GM18502 (cell line): ENCODE measurements at regions not wholly inside any gene's neighbourhood (a gene's known extent, or its start where the extent isn't known, plus 50 kb on each side); places are given as distances from the start of the nearest gene placed in this dataset.

ENCODE experiments used
- ATAC-seq: cut with Tn5 transposase; IDR thresholded peaks from one replicate; pipeline ENCODE4 v1.9.1; 2021; ENCODE audit warnings: mild to moderate bottlenecking; ENCODE audit not compliant: unreplicated experiment, poor library complexity

DNA sequence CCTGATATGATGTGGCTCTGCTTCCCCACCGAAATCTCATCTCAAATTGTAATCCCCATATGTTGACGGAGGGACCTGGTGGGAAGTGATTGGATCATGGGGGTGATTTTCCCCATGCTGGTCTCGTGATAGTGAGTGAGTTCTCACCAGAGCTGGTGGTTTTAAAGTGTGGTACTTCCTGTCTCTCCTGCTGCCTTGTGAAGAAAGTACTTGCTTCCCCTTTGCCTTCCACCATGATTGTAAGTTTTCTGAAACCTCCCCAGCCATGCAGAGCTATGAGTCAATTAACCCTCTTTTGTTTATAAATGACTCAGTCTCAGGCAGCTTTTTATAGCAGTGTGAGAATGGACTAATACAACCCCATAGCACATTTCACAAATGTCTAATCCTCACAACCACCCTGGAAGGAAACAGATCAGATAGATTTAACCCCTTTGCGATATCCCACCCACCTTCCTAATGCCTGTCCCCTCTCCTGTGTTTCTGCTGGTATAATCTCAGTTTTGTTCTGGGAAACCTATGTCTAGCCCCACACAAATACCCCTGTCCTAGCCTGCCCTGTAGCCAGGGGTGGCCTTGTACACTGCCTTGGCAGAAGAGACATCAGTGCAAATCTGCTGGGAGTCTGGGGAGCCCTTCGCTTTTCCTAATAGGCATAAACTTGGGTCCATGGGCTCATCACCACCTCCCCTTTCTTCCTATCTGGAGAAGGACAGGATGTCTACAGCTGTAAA lies 157.0 kb upstream of the RAI14 start:
- ATAC-seq = peak; percentile 94

DNA sequence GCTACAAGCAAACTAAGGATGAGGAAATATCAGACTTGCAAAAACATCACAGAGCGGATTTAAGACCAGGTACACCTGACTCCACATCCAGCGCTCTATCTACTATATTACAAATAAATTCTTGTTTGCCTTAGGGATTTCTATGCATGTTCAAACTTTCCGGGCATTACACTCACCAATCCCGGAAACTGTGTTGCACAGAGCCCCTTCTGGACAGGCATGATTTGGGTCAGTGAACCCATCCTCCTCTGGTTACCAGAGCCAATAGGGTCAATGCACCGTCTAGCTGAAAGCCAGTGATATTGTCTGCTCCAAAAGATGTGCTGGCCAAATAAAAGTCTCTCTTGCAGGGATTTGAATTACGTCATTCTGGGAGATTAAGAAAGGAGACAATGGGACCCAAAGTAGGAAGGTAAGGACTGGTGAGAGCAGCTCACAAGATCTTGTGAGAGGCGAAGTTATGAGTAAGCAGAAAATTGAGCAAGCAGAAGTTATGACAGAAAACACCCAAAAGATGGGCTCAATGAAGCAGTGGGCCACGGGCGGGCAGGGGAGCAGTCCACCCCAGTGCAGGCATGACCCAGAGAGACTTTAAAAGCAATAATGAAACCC lies 155.8 kb upstream of the RAI14 start:
- ATAC-seq = no peak

DNA sequence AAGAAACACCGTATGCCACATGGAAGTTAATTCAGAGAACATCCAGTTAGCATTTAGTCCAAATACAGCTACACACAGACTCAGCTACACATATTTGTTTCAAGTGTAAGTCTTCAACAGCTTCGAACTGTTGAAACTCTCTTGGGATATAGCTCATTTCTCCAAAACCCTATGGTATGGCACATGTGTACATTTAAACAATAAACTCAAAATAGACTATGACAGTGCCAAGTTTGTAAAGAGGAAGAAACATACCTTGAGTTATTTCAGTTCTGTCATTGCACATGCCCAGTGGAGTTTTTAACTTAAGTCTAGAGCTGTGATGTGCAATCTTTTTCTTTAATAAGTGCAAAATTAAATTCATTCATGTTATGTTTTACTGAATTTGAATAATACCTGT lies 155.1 kb upstream of the RAI14 start:
- no peak for ATAC-seq

DNA sequence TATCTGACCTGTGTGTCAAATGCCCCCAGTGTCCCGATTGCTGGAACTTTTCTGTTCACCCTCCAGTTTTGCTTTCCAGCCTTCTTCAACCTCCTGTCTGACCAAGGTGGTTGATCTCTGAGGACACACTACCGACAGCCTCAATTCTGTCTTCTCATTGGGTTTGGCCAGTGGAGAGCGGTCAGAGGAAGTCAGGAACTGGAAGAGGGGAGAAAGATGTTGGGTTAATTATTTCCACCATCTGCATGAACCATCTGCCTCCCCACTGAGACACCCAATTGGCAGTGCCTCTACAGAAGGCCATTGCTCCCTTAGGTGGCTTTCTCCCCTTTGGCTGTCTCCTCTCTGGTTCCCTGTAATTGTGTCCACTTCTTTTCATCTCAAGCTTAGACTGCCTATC lies 154.3 kb upstream of the RAI14 start:
- no peak for ATAC-seq

DNA sequence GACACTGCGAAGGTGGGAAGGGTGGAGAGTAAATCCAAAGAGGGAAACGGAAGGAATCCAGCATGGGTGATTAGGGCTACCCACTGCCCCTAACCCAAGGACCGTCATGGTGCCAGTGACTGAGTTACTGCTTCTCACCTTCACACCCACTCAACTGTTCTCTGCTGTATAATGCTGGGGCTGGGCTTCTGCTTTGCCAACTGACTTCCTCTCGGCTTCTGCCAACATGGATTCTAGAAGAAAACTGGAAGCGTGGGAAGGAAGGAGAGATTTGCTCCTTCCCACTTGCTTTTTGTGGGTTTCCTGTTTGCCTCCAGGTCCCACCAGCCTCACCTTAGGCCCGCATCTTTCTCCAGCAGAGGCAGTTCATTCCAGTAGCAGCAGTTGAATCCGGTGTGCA lies 153.5 kb upstream of the RAI14 start:
- no peak for ATAC-seq

DNA sequence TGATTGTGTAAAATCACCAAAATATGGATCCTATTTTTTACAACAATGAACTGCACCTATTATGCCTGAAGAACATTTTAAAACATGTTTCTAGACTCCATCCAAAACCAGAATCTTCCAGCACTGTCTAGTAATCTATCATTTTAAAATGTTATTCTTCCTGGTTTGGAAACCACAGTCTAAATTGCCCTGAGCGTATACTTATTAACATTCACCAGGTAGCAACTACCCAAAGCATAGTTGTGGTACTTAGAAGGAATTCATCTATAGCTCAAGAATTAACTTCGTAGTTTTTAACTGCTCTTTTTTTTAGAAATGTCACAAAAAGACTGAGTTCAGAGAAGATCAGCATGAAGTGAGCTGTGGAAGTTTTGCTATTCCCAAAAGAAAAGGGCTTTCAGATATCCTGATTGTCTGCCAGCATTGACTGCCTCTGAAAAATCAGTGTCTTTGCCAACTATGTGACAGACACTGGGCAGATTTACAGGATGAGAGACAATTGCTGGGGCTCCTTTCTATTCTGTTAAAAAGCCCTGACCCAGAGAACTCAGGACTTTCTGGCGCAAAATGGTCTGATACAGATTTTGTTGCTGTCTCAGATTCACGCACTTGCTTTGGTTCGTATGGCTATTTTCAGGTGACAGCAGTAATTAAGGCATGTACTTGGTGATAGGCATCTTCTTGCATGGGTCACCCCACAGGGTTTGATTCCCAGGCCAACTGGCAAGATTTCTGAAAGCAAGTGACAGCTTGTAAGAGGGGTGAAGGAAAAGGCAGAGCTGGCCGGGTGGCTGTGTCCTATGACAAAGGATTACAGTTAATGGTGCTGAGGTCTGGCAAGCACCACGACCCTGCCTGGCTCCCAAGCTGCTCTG lies 152.5 kb upstream of the RAI14 start:
- ATAC-seq = no peak

DNA sequence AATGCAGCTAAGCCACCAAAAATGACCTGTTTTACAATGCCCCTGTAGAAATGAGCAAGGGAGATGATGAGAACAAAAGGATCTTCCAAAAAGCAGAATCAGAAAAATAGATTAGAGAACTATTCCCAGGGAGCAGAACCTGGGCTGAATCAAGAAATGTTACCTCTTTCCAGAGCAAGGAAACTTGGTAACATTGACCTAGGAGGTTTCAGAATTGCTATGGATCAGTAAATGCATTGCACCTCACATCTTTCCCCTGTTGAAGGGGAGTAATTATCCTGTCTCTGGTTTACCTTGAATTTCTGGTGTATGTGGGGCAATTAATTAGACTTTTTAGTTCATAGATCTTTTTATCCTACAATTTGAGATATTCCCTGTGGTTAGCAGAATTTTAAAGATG lies 151.2 kb upstream of the RAI14 start:
- no peak for ATAC-seq

DNA sequence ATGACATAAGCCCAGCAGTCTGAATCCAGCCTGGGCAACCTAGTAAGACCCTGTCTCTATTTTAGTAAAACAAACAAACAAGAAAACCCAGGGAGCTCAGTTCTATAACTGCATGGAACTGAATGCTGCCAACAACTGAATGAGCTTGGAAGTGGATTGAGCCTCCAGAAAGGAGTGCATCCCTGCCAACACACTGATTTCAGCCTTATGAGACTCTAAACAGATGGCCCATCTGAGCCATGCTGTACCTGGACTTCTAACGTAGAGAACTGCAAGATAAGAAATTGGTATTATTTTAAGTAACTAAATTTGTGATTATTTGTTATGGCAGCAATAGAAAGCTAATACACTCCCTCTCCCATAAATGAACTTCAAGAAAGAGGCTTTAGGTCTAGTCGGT lies 150.4 kb upstream of the RAI14 start:
- no peak for ATAC-seq

DNA sequence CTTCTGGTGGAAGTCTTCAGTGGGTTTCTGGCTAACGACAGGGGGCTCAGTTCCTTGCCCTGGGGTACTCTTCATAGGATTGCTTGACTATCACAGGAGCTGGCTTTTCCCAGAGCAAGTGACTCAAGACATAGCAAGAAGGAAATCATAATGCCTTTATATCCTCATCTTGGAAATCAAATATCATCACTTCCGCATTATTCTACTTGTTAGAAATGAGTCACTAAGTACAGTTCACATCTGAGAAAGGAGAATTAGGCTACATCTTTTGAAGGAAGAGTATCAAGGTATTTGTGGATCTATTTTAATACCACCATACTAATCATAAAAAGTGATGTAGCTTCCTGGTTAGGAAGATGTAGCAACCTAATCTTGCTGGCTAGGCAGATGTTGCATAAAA lies 148.2 kb upstream of the RAI14 start:
- ATAC-seq = no peak

DNA sequence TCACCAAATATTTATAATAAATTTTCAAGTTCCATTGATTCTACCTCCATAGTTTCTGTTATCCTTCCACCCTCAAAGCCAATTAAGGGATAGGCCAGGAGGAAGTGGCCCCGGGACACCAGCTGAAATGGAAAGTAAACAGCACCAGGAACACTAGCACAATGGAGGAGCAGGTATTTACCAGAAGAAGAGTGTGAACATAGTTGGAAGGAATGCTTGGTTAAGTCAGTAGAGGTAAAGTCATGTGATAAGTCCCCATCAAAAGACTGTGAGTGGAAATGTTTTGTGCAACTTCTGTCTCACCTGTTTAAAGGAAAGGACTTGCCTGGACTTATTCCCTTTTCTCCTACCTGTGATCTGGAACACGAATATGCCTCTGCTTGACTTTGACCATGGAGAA lies 146.7 kb upstream of the RAI14 start:
- ATAC-seq = no peak

DNA sequence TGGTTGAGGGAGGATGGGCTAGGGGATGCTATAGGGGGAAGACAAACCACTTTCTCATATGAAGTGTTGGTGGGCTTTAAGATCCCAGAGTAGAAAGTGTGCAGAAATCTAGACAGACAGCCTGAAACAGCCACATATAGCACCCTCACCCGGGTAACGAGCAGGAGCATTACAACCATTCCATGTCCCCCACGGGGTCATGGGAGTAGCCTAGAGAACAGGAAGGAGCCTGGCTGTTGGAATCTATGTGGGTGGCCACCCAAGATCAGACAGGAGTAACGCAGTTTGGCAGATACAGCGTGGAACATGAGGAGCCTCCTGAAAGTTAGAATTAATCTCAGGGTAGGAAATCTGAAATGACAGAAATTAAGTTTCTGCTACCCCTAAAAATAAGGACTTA lies 146.1 kb upstream of the RAI14 start:
- no peak for ATAC-seq

DNA sequence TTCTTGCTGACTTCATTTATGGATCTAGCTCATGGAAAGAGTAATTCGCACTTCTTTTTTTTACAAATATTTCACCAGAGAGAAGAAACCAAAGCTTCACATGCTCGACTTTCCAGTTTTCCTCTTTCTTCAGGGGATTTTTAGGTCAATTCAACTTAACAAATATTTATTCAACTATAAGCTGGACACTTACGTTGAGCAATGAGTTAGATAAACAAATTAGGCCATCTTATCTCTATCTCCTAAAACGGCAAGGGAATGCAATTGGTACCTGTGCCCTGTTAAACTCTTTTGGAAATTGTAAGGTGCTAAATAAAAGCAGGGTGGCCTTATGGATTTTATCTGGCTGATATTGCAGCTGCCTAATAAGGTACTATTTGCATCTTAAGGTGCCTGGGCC lies 145.1 kb upstream of the RAI14 start:
- ATAC-seq = no peak

DNA sequence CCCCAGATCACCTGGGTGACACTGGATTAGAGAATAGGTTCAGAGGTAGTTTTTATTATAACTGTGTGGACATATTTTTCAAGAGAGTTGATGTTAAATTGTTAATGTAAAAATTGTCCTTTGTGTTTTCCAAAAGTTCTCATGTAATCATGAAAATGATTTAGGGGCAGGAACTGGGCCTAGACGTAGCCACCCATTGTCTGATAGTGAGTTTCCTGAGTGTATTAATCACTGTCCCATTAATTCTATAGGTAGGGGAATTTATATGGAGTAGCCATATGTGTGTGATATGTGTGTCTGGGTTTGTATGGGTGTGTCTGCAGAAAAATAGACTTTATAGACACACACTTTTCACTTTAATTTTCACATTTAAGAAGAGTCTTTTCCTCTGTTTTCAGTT lies 144.6 kb upstream of the RAI14 start:
- no peak for ATAC-seq

DNA sequence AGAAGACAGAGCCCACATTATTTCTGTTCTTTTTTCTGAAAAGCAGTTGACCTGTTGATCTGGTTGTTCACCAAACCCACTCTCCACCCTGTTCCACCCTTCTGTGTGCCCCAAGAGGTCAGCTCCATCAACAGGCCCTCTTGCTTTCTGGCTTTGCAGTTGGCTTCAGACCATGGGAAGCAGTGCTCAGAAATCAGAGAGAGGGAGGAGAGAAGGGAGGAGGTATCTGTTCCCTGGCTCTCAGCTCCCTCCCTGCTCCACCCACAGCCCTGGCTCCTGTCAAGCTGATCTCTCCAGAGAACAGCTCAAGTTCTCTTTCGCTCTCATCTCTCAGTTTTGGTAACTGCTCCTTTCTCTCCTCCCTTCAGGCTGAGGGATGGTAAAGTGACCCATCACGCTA lies 144.2 kb upstream of the RAI14 start:
- ATAC-seq = no peak

DNA sequence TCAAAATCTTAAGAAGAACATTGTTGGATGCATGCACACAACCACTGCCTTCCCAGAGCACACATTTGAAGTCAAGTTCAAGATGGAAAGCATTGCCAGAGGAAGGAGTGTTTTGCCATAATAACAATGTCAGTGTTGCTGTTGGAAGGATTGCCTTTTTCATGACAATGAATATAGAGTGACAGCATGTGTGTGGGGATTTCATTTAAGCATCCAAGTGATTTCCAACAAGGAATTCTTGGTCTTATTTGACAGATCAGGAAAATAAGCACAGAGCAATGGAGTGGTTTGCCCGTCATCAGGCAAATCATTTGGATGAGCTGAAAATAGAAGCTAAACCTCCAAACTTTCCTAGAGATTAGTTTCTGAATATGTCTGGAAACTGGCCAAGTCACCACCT lies 140.0 kb upstream of the RAI14 start:
- no peak for ATAC-seq

DNA sequence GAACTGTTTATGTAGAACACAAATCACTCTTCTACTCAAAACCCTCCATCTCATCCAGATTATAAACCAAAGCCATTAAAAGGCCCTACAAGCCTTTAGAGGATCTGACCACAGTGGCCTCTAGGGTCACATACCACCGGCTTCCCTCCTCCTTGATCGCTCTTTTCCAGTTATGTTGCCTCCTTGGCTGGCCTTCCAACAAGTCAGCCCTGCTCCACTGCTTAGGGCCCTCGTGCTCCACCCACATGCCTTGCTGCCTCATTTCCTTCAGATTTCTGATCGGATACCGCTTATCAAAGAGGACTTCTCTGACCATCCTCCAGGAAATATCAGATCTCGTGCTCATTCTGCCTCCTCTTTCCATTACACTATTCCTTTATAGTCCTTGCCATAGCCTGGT lies 139.4 kb upstream of the RAI14 start:
- ATAC-seq = no peak

DNA sequence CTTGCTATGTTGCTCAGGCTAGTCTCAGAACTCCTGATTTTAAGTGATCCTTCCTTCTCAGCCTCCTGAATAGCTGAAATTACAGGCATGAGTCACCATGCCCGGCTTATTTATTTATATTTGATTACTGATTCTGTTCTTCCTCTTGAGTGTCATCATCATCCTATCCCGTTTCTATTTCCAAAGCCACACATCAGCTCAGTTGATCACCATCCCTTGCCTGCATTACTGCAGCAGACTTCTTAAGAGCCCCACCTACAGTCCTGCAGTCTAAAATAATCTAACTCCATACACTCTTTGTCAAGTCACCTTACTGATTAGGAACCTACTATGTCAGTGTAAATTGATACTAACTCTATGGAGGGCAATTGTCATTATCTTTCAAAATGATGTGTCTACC lies 138.9 kb upstream of the RAI14 start:
- no peak for ATAC-seq

DNA sequence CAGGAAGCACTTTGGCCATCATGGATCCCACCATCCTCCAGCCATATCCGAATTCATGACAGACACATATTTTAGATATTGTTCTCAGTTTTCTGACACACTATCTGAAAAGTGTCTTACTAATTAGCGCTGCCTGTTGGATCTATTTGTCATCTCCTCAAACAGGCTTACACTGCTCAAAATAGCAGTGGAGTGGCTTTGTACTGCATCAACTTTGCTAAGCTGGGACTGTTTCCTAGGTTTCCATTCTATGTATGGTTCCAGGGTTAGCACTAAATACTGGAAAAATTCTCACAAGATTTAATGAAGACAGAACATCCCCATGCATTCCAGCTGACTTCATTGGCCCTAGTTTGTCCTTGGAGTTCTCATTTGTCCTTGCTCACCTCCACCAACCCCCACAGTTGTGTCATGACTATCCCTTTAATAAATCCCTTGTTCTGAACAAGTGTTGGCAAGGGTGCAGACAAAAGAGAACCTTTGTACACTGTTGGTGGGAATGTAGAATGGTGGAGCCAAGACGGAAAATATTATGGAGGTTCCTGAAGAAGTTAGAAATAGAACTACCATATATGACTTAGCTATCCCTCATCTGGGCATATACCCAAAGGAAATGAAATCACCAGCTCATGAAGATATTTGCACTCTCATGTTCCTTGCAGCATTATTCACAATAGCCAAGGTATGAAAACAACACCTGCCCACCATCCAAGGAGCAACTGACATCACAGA lies 136.5 kb upstream of the RAI14 start:
- ATAC-seq = no peak

DNA sequence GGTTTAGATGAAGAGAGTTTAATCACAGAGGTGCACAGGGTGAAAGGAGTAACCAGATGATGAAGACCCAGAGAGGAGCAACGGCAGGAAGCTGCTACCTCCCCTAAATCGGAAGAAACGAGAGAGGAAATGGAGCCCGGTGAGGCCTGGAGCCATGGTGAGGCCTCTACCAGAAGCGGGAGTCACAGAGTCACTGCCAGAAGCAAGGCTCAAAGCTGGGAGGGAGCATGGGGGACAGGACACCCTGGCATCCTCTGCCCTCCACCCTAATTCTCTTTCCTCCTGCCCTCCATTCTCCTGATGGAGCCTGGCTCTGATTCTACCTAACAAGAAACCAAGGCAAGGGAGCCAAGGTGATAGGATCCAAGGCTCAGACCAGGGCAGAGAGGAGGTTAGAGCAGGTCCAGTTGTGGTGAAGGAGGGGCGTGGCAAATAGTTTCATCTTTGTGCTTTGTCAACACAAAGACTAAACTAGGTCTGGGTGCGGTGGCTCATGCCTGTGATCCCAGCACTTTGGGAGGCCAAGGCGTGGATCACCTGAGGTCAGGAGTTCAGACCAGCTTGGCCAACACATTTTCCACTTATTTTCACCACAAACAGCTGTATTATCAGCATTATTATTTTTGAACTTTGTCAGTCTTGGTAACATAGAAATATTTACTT lies 134.4 kb upstream of the RAI14 start:
- no peak for ATAC-seq
